Heart left ventricle (tissue), 16 donors: ENCODE measurements at regions not wholly inside any gene's neighbourhood (a gene's known extent, or its start where the extent isn't known, plus 50 kb on each side); places are given as distances from the start of the nearest gene placed in this dataset.
A peak's percentile ranks its signal among the peaks of the same experiment; 100 is the strongest.
"Not testable (repeated sequence)": the region's sequence is repeated elsewhere in the genome, so short reads cannot be mapped to it uniquely, and the experiment has no call there.

Source experiments
- ATAC-seq, 4 donors: fragments of 200-7000 bp; cut with Tn5 transposase; one replicate each; pipeline ENCODE4 v1.9.1; 2020 to 2022; ENCODE audit warnings: moderate library complexity in 4 of 4, mild to moderate bottlenecking in 3 of 4, moderate number of reproducible peaks in 1 of 4
- DNase-seq, 5 donors: peaks; one replicate each; pipeline ENCODE4 v3.0.0-alpha.2; 2020
- H3K27ac ChIP-seq, 12 donors: fragments of 200-600 bp; sonication (generic) in 4 of 12; one replicate each; pipeline versions ENCODE4 v1.5.0 to v1.8.0; 2016 to 2022; ENCODE audit warnings: mild to moderate bottlenecking in 2 of 12
- H3K27me3 ChIP-seq, 9 donors: fragments of 200-600 bp; sonication (generic) in 2 of 9; one replicate each; pipeline versions ENCODE4 v1.5.1 to v1.8.0; 2016 to 2022; ENCODE audit warnings: mild to moderate bottlenecking in 3 of 9
- H3K36me3 ChIP-seq, 9 donors: fragments of 200-600 bp; sonication (generic) in 2 of 9; one replicate each; pipeline versions ENCODE4 v1.5.0 to v1.8.0; 2018 to 2022; ENCODE audit warnings: mild to moderate bottlenecking in 2 of 9
- H3K4me1 ChIP-seq, 12 donors: fragments of 200-600 bp; sonication (generic) in 4 of 12; one replicate each; pipeline versions ENCODE4 v1.5.0 to v1.8.0; 2016 to 2022; ENCODE audit warnings: mild to moderate bottlenecking in 3 of 12
- H3K4me3 ChIP-seq, 12 donors: fragments of 200-600 bp; sonication (generic) in 4 of 12; one replicate each; pipeline versions ENCODE4 v1.5.0 to v1.8.0; 2017 to 2022; ENCODE audit warnings: mild to moderate bottlenecking in 9 of 12, moderate library complexity in 4 of 12
- H3K9me3 ChIP-seq, 12 donors: fragments of 200-600 bp; sonication (generic) in 4 of 12; one replicate each; pipeline versions ENCODE4 v1.5.0 to v1.8.0; 2016 to 2022; ENCODE audit warnings: mild to moderate bottlenecking in 1 of 12
- POLR2A ChIP-seq, 2 donors: fragments of 450-650 bp; IDR thresholded peaks; one replicate each; pipeline ENCODE4 v1.6.1; 2017; ENCODE audit warnings: antibody characterized with exemption in 2 of 2, mild to moderate bottlenecking in 2 of 2, moderate library complexity in 2 of 2
- WGBS, 4 donors: extraction: QIAGEN DNeasy Blood & Tissue Kit in 2 of 4; methylation state at CpG; one replicate each; pipeline versions ENCODE4 v1.1.5 to v1.1.7; 2013 to 2018; 5-methylcytosine and 5-hydroxymethylcytosine counted together
- intact Hi-C, 10 donors: fragments of 100-400 bp; cut with DNase I; formaldehyde crosslinking; loops; one replicate each; pipeline versions ENCODE4 v1.11.1 to v1.14.2; 2022
- TF ChIP-seq, protein P1 (sequence below), 12 donors: fragments of 200-600 bp; sonication (generic) in 4 of 12; IDR thresholded peaks; one replicate each; pipeline versions ENCODE4 v1.5.0 to v1.8.0; 2018 to 2022; ENCODE audit warnings: antibody characterized with exemption in 12 of 12, mild to moderate bottlenecking in 5 of 12
- donor health status: ischemic (EF 13 %, LVEDD 7.1; RV severe dilation, severe dysfunction).
- donor health status: healthy with polysubstance abuse.
- donor health status: DM: no; HTN: yes; CAD: no.
- donor health status: DM: no; HTN: no; CAD: no.
- donor health status: ischemic (EF 25% LVEDD 6.9; RV normal size, moderate dysfunction).
- donor health status: ischemic (EF 25% LVEDD 5.7; RV mildly dilated, moderate dysfunction).
- donor health status: healthy.
- donor health status: DM: yes; HTN: yes; CAD: no.
- donor health status: ischemic (EF 35%, LVEDD 5.7; RV mildly dilated, moderate dysfunction).
- donor health status: nonischemic (EF 11% LVEDD 7.7; RV severe dilation, severe dysfunction).
- donor health status: DM: yes; HTN: yes; CAD: no.
- donor health status: PGD.
- donor health status: ischemic (EF 29% LVEDD 5.4; RV normal size, mild dysfunction).
- donor health status: nonischemic (EF 23%, LVEDD 6.1; RV moderate dilation, normal function).

- ATAC-seq = not testable (repeated sequence)
- 37 to 54% (median 45%) methylated on average over 5 of the region's 5 CpGs for WGBS, 4 donors
Observed at GRCh38 chr21:9747870-9748269, 773.5 kb upstream of the TPTE start.

DNA sequence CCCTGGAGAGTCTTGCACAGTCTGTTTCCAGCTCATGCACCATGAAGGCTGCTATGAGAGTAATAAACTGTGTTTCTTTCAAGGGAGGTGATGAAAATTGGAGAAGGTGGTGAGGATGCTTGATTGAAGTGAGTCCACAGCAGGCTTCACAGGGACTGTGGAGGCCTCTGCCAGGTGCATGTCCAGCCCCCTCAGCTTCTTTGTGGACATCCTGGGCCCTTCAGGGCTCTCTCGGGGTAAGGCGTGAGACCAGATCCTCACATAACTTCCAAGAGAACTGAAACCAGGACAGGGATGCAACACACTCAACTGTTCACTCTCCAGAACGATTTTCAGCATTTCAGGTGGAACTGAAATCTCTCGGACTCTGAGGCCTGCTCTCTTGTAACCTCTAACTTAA, 772.9 kb upstream of the TPTE start:
- H3K4me3 ChIP-seq, DNase-seq, ATAC-seq, H3K27me3 ChIP-seq, H3K4me1 ChIP-seq, intact Hi-C loops, H3K27ac ChIP-seq, H3K36me3 ChIP-seq: not testable (repeated sequence)
- WGBS, 4 donors = 39 to 50% (median 48%) methylated on average over 4 of the region's 4 CpGs
- H3K9me3 ChIP-seq = peaks cover 0 to 35% (median 0%) of the 10 kb centered on the region in 12 donors

More at GRCh38 chr21:9747870-9748269, 773.5 kb upstream of the TPTE start:
- H3K27me3 ChIP-seq, H3K4me1 ChIP-seq, intact Hi-C loops, H3K27ac ChIP-seq, H3K36me3 ChIP-seq, DNase-seq, H3K4me3 ChIP-seq: not testable (repeated sequence)
- peaks cover 0 to 33% (median 0%) of the 10 kb centered on the region in 12 donors for H3K9me3 ChIP-seq

GRCh38 chr21:9749741-9750230, 771.6 kb upstream of the TPTE start:
- WGBS, 4 donors = 70 to 76% (median 71%) methylated on average over 7 of the region's 7 CpGs
- H3K27me3 ChIP-seq, intact Hi-C loops, H3K36me3 ChIP-seq, H3K27ac ChIP-seq, DNase-seq, H3K4me1 ChIP-seq, ATAC-seq, H3K4me3 ChIP-seq: not testable (repeated sequence)
- peaks cover 0 to 40% (median 0%) of the 10 kb centered on the region in 12 donors for H3K9me3 ChIP-seq

DNA sequence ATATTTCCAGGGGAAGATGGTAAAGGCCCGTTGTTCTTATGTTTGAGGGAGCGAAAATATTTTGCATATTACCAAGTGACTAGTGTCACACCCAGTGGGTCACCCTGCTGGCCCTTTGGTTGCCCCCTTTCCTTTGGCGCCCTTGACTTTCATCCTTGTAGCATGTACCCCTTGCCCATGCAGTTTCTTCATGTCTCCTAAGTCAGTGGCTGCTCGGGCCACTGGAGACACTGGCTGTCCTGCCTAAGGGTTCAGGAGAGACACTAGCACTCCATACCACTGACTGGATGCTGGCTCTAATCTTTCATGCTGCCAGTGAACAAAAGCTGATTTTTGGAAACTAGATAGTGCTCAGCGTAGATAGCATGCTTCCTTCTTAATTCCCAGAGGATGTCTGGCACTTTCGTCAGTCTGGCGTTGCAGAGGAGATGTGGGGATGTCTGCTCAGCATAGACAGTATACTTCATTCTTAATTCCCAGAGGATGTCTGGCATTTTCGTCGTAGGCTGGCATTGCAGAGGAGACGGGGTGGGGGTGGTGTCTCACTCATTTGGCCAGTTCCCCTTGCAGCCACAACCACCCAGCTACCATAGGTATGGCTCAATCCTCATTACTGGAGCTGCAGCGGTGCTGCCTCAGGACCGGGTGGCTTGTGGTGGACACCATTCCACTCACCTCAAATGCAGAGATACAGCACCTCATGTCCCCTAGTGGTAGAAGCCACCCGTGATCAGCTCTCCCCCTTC, 770.9 kb upstream of the TPTE start:
- no peaks in the 10 kb centered on the region for H3K36me3 ChIP-seq
- H3K27ac ChIP-seq = no peak overlapping the region
- peak in 2 of 4 donors; percentile 7 to 19 for ATAC-seq
- H3K4me3 ChIP-seq = no peak overlapping the region
- peaks cover 0 to 9% (median 0%) of the 10 kb centered on the region in 9 donors for H3K27me3 ChIP-seq
- WGBS, 4 donors = 62 to 69% (median 63%) methylated on average over 13 of the region's 13 CpGs
- intact Hi-C loops = no loop called here
- peaks cover 0 to 43% (median 0%) of the 10 kb centered on the region in 12 donors for H3K9me3 ChIP-seq
- DNase-seq = no peak
- no peaks in the 10 kb centered on the region for H3K4me1 ChIP-seq
- TF ChIP-seq POLR2A (IDR thresholded peaks at IDR 0.05) = no peak
- TF ChIP-seq, protein P1, sequence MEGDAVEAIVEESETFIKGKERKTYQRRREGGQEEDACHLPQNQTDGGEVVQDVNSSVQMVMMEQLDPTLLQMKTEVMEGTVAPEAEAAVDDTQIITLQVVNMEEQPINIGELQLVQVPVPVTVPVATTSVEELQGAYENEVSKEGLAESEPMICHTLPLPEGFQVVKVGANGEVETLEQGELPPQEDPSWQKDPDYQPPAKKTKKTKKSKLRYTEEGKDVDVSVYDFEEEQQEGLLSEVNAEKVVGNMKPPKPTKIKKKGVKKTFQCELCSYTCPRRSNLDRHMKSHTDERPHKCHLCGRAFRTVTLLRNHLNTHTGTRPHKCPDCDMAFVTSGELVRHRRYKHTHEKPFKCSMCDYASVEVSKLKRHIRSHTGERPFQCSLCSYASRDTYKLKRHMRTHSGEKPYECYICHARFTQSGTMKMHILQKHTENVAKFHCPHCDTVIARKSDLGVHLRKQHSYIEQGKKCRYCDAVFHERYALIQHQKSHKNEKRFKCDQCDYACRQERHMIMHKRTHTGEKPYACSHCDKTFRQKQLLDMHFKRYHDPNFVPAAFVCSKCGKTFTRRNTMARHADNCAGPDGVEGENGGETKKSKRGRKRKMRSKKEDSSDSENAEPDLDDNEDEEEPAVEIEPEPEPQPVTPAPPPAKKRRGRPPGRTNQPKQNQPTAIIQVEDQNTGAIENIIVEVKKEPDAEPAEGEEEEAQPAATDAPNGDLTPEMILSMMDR (IDR thresholded peaks at IDR 0.05) = no peak

DNA sequence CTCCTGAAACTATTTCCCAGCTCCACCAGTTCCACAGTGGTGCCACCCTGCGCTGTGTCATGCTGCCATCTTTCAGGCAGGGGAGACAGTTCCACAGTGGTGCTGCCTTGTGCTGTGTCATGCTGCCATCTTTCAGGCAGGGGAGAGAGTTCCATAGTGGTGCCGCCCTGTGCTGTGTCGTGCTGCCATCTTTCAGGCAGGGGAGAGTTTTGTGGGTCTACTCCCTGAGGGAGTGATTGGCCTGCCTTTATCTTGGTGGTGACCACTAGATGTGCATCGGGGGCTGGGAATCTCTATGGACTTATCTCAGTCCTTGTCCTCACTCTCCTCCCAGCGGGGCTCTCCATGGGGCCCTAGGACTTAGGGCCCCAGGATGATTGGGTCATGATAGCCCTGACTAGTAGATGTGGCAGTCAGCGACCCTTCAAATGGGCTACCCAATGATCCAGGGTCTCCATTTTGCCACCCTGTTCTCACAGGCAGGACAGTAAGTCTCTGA, 770.2 kb upstream of the TPTE start:
- ATAC-seq = peak in 3 of 4 donors; percentile 9 to 23 (median 15)
- H3K27me3 ChIP-seq, H3K36me3 ChIP-seq, H3K27ac ChIP-seq, H3K4me3 ChIP-seq, DNase-seq, H3K4me1 ChIP-seq, intact Hi-C loops: not testable (repeated sequence)
- WGBS, 4 donors = 63 to 71% (median 68%) methylated on average over 6 of the region's 6 CpGs
- H3K9me3 ChIP-seq = peaks cover 0 to 43% (median 0%) of the 10 kb centered on the region in 12 donors

- H3K27me3 ChIP-seq, DNase-seq, H3K27ac ChIP-seq, intact Hi-C loops, H3K36me3 ChIP-seq, H3K4me1 ChIP-seq, ATAC-seq, H3K4me3 ChIP-seq: not testable (repeated sequence)
- H3K9me3 ChIP-seq = peaks cover 0 to 45% (median 0%) of the 10 kb centered on the region in 12 donors
- 64 to 74% (median 66%) methylated on average over 9 of the region's 9 CpGs for WGBS, 4 donors
Observed at GRCh38 chr21:9752028-9752427, 769.4 kb upstream of the TPTE start.

- intact Hi-C loops, H3K36me3 ChIP-seq, ATAC-seq, H3K4me3 ChIP-seq, H3K4me1 ChIP-seq, DNase-seq, H3K27ac ChIP-seq: not testable (repeated sequence)
- peaks cover 0 to 50% (median 0%) of the 10 kb centered on the region in 12 donors for H3K9me3 ChIP-seq
- peaks cover 0 to 13% (median 0%) of the 10 kb centered on the region in 9 donors for H3K27me3 ChIP-seq
- WGBS, 4 donors = 57 to 72% (median 67%) methylated on average over 10 of the region's 10 CpGs
Observed at GRCh38 chr21:9753441-9753840, 767.9 kb upstream of the TPTE start.
